HCT116 (cell line): ENCODE measurements at regions not wholly inside any gene's neighbourhood (a gene's known extent, or its start where the extent isn't known, plus 50 kb on each side); places are given as distances from the start of the nearest gene placed in this dataset.

ENCODE experiments used
- ATAC-seq: fragments of 200-7000 bp; cut with Tn5 transposase; 2 replicates; pipeline ENCODE4 v1.9.1; 2020; ENCODE audit warnings: mild to moderate bottlenecking, moderate library complexity
- BruUV-seq: library from RNA; stranded (reverse); fragments of 400-500 nt; replicated peaks from 2 replicates; lab custom pipeline; 2021; lab: Mats Ljungman, UMichigan
- CTCF ChIA-PET: fragments of 300-600 bp; sonication (Branson Sonifier 250); formaldehyde crosslinking; loops from one replicate; lab custom pipeline; 2021; ENCODE audit warnings: antibody characterized with exemption; lab: Charles Lee
- POLR2A ChIA-PET: fragments of 300-600, 350-600 bp; sonication (Branson Sonifier 250); formaldehyde crosslinking; loops from one replicate; lab custom pipeline; 2021; ENCODE audit warnings: antibody characterized with exemption; lab: Charles Lee
- RAD21 ChIA-PET, 2 experiments: fragments of 300-600 bp; sonication (Branson Sonifier 250); formaldehyde crosslinking; loops; one replicate each; lab custom pipeline; 2023; ENCODE audit warnings: low total read pairs in 2 of 2; ENCODE audit not compliant: uncharacterized antibody in 2 of 2, unreplicated experiment in 2 of 2, low non-redundant PET in 1 of 2; lab: Charles Lee
- DNase-seq: peaks from one replicate; pipeline ENCODE4 v3.0.0-alpha.2; 2010; ENCODE audit warnings: low read depth, low spot score
- H2AFZ ChIP-seq: fragments of 200-600 bp; shearing (Covaris generic), sonication (generic); 2 replicates; pipeline ENCODE4 v1.6.1; 2017; ENCODE audit warnings: low read depth, mixed run types, mixed read lengths, antibody characterized with exemption, low read length; ENCODE audit not compliant: poor library complexity, severe bottlenecking
- H3K27ac ChIP-seq: 2 replicates; pipeline ENCODE4 v1.5.1; 2012; ENCODE audit warnings: low read depth, low read length
- H3K27me3 ChIP-seq: fragments of 200-600 bp; sonication (generic); 2 replicates; pipeline ENCODE4 v1.6.1; 2016; ENCODE audit warnings: mixed run types, low read length, mixed read lengths; ENCODE audit not compliant: insufficient read depth
- H3K36me3 ChIP-seq, 2 experiments: fragments of 200-500 bp in 1 of 2; fragments of 200-600 bp in 1 of 2; sonication (Bioruptor generic) in 1 of 2; sonication (generic) in 1 of 2; 2 replicates each; pipeline versions ENCODE4 v1.5.1 to v1.6.1; 2014 to 2016; ENCODE audit warnings: low read length in 2 of 2, inconsistent platforms in 1 of 2, mixed read lengths in 1 of 2, mixed run types in 1 of 2; ENCODE audit not compliant: insufficient read depth in 2 of 2, control insufficient read depth in 1 of 2
- H3K4me1 ChIP-seq, 2 experiments: fragments of 200-600 bp in 1 of 2; sonication (generic) in 1 of 2; 2 replicates each; pipeline versions ENCODE4 v1.5.1 to v1.6.1; 2012 to 2017; ENCODE audit warnings: low read length in 2 of 2, inconsistent platforms in 1 of 2, mild to moderate bottlenecking in 1 of 2, mixed read lengths in 1 of 2, mixed run types in 1 of 2, moderate library complexity in 1 of 2; ENCODE audit not compliant: insufficient read depth in 2 of 2, control insufficient read depth in 1 of 2
- H3K4me2 ChIP-seq: fragments of 200-600 bp; sonication (generic); 2 replicates; pipeline ENCODE4 v1.6.1; 2017; ENCODE audit warnings: mixed run types, low read length, mixed read lengths
- H3K4me3 ChIP-seq, 2 experiments: fragments of 200-600 bp in 1 of 2; sonication (generic) in 1 of 2; replicated peaks in 1 of 2; 2 replicates each; pipeline ENCODE4 v1.5.1; 2011 to 2016; ENCODE audit warnings: low read length in 2 of 2, control low read depth in 1 of 2, low read depth in 1 of 2, mild to moderate bottlenecking in 1 of 2, mixed read lengths in 1 of 2, mixed run types in 1 of 2
- H3K79me2 ChIP-seq: fragments of 200-600 bp; sonication (generic); 2 replicates; pipeline ENCODE4 v1.6.1; 2017; ENCODE audit warnings: mild to moderate bottlenecking, mixed run types, low read length, moderate library complexity, mixed read lengths; ENCODE audit not compliant: insufficient read depth
- H3K9ac ChIP-seq: fragments of 200-600 bp; sonication (generic); 2 replicates; pipeline ENCODE4 v1.6.1; 2016; ENCODE audit warnings: low read length, mixed read lengths
- H3K9me2 ChIP-seq: fragments of 200-600 bp; sonication (generic), shearing (Covaris generic); 2 replicates; pipeline ENCODE4 v1.6.1; 2017; ENCODE audit warnings: mixed run types, mild to moderate bottlenecking, moderate library complexity; ENCODE audit not compliant: insufficient read depth
- H3K9me3 ChIP-seq, 2 experiments: fragments of 200-500 bp in 1 of 2; fragments of 200-600 bp in 1 of 2; sonication (Bioruptor generic) in 1 of 2; sonication (generic) in 1 of 2; 2 replicates each; pipeline ENCODE4 v1.6.1; 2014 to 2017; ENCODE audit warnings: low read length in 2 of 2, mixed read lengths in 2 of 2, inconsistent platforms in 1 of 2, low read depth in 1 of 2, mild to moderate bottlenecking in 1 of 2, mixed run types in 1 of 2, moderate library complexity in 1 of 2; ENCODE audit not compliant: control insufficient read depth in 1 of 2, insufficient read depth in 1 of 2
- H4K20me1 ChIP-seq: fragments of 200-600 bp; sonication (generic), shearing (Covaris generic); 2 replicates; pipeline ENCODE4 v1.6.1; 2017; ENCODE audit warnings: mixed run types, mild to moderate bottlenecking, moderate library complexity; ENCODE audit not compliant: insufficient read depth
- CEBPB ChIP-seq: IDR thresholded peaks from 2 replicates; pipeline ENCODE4 v1.6.1; 2012; ENCODE audit warnings: low read depth
- EZH2phosphoT487 ChIP-seq: fragments of 200-600 bp; IDR thresholded peaks from 2 replicates; pipeline ENCODE4 v1.6.1; 2018; ENCODE audit warnings: antibody characterized with exemption, borderline replicate concordance
- REST ChIP-seq: IDR thresholded peaks from 2 replicates; pipeline ENCODE4 v1.6.1; 2012; ENCODE audit warnings: low read depth
- SP1 ChIP-seq: IDR thresholded peaks from 2 replicates; pipeline ENCODE4 v1.6.1; 2012; ENCODE audit warnings: low read depth
- ZBTB33 ChIP-seq: IDR thresholded peaks from 2 replicates; pipeline ENCODE4 v1.6.1; 2011; ENCODE audit warnings: mild to moderate bottlenecking, low read length, moderate library complexity; ENCODE audit not compliant: insufficient replicate concordance; ENCODE audit errors: extremely low read depth
- intact Hi-C: fragments of 100-400 bp; cut with micrococcal nuclease; formaldehyde crosslinking; loops from 2 replicates; pipeline ENCODE4 v1.10.0; 2022

GRCh38 chr4:128366212-128366611, 78.6 kb upstream of the PGRMC2 start:
- intact Hi-C loops = no loop called here
- ATAC-seq = no peak
- Histone ChIP-seq H3K79me2 (no peaks in the 10 kb centered on the region), H3K4me3 (no peak overlapping the region), H3K4me2 (no peak overlapping the region), H3K9me3 (no peaks in the 10 kb centered on the region), H3K9ac (no peak overlapping the region), H3K36me3 (no peaks in the 10 kb centered on the region)
- RAD21 ChIA-PET = no interaction called here
- TF ChIP-seq REST = no peak
- TF ChIP-seq CEBPB = no peak
- TF ChIP-seq EZH2phosphoT487 = no peak
- no peak for TF ChIP-seq ZBTB33
- no peak for TF ChIP-seq SP1
- TF ChIP-seq, all 23 proteins: peak for 0
- BruUV-seq = no TSS peak
- DNase-seq = no peak
- H3K9me2 ChIP-seq = no peaks in the 10 kb centered on the region
- no peak overlapping the region for H3K27ac ChIP-seq
- no peaks in the 10 kb centered on the region for H3K27me3 ChIP-seq
- H3K4me1 ChIP-seq = no peaks in the 10 kb centered on the region
- CTCF ChIA-PET = interaction anchor here (1.3 kb wide), 1 partner anchor 14 kb away, joined by 3 read pairs; no protein-coding TSS in a partner anchor
- H4K20me1 ChIP-seq = no peaks in the 10 kb centered on the region
- POLR2A ChIA-PET = no interaction called here
- no peak overlapping the region for H2AFZ ChIP-seq
